ENCODE measurements at regions not wholly inside any gene's neighbourhood (a gene's known extent, or its start where the extent isn't known, plus 50 kb on each side); places are given as distances from the start of the nearest gene placed in this dataset.
A peak's percentile ranks its signal among the peaks of the same experiment; 100 is the strongest.

DNA sequence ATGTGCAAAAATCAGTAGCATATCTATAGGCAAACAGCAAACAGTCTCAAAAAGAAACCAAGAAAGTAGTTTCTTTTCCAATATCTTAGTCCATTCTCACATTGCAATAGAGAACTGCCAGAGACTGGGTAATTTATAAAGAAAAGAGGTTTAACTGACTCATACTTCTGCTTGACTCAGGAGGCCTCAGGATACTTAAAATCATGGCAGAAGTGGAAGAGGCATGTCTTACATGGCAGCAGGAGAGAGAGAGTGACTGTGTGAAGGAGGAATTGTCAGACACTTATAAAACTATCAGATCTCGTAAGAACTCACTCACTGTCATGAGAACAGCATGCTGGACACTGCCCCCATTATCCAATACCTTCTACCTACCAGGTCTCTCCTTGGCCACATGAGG lies 327.9 kb upstream of the EPHA3 start:
- H3K27ac Mint-ChIP-seq = no peak overlapping the region
- no peaks in the 10 kb centered on the region for H3K27me3 Mint-ChIP-seq
- H3K36me3 Mint-ChIP-seq = no peaks in the 10 kb centered on the region
- no peak overlapping the region for H3K4me3 Mint-ChIP-seq
- ATAC-seq = no peak
- no peaks in the 10 kb centered on the region for H3K4me1 Mint-ChIP-seq
- H3K9me3 Mint-ChIP-seq = peaks cover 5% of the 10 kb centered on the region

DNA sequence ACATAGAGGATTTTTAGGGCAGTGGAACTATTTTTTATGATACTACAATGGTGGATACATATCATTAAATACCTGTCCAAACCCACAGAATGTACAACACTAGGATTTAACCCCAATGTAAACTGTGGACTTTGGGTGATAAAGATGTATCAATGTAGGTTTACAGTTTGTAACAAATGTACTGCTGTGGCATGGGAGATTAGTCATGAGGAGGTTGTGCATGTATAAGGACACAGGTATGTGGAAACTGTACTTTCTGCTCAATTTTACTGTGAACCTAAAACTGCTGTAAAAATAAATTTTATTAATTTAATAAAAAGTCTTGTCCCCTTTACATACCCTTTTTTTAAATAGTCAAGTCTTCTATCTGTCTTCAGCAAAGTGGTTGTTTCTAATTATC lies 322.5 kb upstream of the EPHA3 start:
- ATAC-seq = no peak
- Mint-ChIP-seq H3K36me3 (no peaks in the 10 kb centered on the region), H3K9me3 (peaks cover 5% of the 10 kb centered on the region), H3K4me3 (no peak overlapping the region), H3K27ac (no peak overlapping the region), H3K27me3 (no peaks in the 10 kb centered on the region), H3K4me1 (no peaks in the 10 kb centered on the region)

DNA sequence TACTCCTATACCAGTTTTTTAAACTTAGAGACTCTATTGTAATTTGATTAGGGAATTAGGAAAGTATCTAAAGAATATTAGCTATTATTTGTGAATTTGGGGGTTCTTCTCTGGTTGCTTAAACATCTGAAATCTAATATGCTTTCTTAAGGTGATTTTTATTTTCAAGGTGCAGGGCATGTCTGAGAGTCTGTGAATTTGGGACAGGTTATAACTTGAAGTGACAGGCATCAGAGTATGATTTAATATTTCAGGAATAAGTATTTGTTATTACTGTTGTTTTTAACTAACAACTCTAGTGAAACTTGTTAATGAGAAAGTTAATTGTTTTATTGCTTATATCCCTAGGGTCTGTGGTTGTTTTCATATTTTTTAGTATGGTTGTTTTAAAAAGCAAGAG lies 321.6 kb upstream of the EPHA3 start:
- ATAC-seq = no peak
- H3K27ac Mint-ChIP-seq = no peak overlapping the region
- H3K9me3 Mint-ChIP-seq = peaks cover 5% of the 10 kb centered on the region
- no peak overlapping the region for H3K4me3 Mint-ChIP-seq
- no peaks in the 10 kb centered on the region for H3K27me3 Mint-ChIP-seq
- H3K36me3 Mint-ChIP-seq = no peaks in the 10 kb centered on the region
- no peaks in the 10 kb centered on the region for H3K4me1 Mint-ChIP-seq

DNA sequence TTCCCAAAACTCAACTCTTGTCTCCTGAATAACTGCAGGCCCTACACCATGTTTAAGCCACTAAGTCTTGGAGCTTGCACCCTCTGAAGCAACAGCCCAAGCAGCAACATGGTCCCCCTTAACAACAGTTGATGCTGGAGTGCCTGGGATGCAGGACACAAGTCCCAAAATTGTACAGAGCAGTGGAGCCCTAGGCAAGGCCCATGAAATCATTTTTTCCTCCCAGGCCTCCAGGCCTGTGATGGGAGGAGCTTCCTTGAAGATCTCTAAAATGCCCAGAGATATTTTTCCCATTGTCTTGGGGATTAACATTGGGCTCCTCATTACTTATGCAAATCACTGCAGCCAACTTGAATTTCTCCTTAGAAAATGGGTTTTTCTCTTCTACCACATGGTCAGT lies 311.9 kb upstream of the EPHA3 start:
- Mint-ChIP-seq H3K4me3 (no peak overlapping the region), H3K9me3 (peaks cover 20% of the 10 kb centered on the region), H3K36me3 (peaks cover 11% of the 10 kb centered on the region), H3K27me3 (no peaks in the 10 kb centered on the region), H3K27ac (no peak overlapping the region), H3K4me1 (no peaks in the 10 kb centered on the region)
- no peak for ATAC-seq

- Mint-ChIP-seq H3K4me3 (no peak overlapping the region), H3K27me3 (no peaks in the 10 kb centered on the region), H3K9me3 (no peaks in the 10 kb centered on the region), H3K27ac (no peak overlapping the region), H3K4me1 (no peaks in the 10 kb centered on the region), H3K36me3 (no peaks in the 10 kb centered on the region)
- ATAC-seq = no peak
Observed at GRCh38 chr3:88807491-88808105, 299.8 kb upstream of the EPHA3 start.

DNA sequence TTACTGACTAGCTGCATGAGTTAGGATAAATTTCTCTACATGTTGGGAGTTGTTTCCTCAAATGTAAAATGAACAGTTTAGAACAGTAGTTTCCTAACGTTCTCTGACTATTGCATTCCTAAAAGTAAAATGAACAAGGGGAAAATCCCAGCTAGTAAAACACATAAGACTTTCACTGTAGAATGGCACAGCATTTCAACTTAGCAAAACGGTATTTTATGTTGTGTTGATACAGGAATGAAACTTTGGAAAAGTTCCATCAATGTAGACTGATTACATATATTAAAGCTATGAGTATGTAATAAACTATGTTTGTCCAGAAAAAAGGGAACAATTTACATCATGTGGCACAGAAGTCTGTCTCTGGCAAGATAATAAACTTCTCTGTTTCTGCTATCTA lies 297.4 kb upstream of the EPHA3 start:
- no peak for ATAC-seq
- H3K27ac Mint-ChIP-seq = no peak overlapping the region
- H3K36me3 Mint-ChIP-seq = no peaks in the 10 kb centered on the region
- no peaks in the 10 kb centered on the region for H3K27me3 Mint-ChIP-seq
- no peaks in the 10 kb centered on the region for H3K9me3 Mint-ChIP-seq
- H3K4me1 Mint-ChIP-seq = no peaks in the 10 kb centered on the region
- no peak overlapping the region for H3K4me3 Mint-ChIP-seq

DNA sequence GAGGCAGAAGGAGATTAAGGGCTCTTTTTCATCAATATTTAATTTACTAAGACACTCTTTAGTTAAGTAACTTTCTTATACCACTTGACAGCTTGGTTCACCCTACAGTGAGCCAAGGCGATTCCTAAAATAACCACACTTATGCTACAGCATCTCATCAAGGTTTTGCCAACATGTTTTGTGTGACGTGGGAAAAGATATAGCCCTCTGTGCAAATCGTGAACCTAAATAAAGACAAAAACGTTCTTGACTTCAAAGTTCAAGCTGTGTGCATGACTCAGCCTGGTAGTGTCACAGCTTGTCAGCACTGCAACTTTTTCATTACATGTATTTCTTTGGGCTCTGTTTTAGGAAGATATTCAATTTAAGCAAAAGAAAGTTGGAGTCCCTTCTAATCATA lies 297.0 kb upstream of the EPHA3 start:
- H3K27ac Mint-ChIP-seq = no peak overlapping the region
- no peak for ATAC-seq
- no peaks in the 10 kb centered on the region for H3K4me1 Mint-ChIP-seq
- H3K27me3 Mint-ChIP-seq = no peaks in the 10 kb centered on the region
- H3K36me3 Mint-ChIP-seq = no peaks in the 10 kb centered on the region
- no peaks in the 10 kb centered on the region for H3K9me3 Mint-ChIP-seq
- H3K4me3 Mint-ChIP-seq = no peak overlapping the region

- Mint-ChIP-seq H3K4me3 (no peak overlapping the region), H3K27me3 (no peaks in the 10 kb centered on the region), H3K36me3 (no peaks in the 10 kb centered on the region), H3K27ac (no peak overlapping the region), H3K9me3 (no peaks in the 10 kb centered on the region), H3K4me1 (no peaks in the 10 kb centered on the region)
- no peak for ATAC-seq
Observed at GRCh38 chr3:88811096-88811495, 296.3 kb upstream of the EPHA3 start.

DNA sequence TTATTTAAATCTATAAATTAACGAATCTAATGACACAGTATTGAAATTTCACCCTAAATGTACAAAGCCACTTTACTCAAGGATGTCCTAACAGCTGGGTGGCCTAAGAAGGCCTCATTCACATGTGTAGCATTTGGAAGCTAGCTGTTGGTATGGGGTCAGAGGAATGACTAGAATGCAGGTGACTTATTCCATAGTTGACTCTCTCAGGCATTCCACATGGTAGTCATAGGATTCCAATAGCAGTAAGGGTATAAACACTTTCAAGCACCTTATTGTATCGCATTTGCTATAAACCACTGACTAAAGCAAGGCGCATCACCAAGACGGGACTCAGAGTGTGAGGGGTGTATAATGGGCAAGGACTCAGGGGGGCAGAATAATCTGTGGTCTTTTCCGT lies 294.8 kb upstream of the EPHA3 start:
- H3K36me3 Mint-ChIP-seq = no peaks in the 10 kb centered on the region
- no peak for ATAC-seq
- H3K9me3 Mint-ChIP-seq = no peaks in the 10 kb centered on the region
- no peaks in the 10 kb centered on the region for H3K4me1 Mint-ChIP-seq
- H3K4me3 Mint-ChIP-seq = no peak overlapping the region
- no peaks in the 10 kb centered on the region for H3K27me3 Mint-ChIP-seq
- H3K27ac Mint-ChIP-seq = no peak overlapping the region

DNA sequence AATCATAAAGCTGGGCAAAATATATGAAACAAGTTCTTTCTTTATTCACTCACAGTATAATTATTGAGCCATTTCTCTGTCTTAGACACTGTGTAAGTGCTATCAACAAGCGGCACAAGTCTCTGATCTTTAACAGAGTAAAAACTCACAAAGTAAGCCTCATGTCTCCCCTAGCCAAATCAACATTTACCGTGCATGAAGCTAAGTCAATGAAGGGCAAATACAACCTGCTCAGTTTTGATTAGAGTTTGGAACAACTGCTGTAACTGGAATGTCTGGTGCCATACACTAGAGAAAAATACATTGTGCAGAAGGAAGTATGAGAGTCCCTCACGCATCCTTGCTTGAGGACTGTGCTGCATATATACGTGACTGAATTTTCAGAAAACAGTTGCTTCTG lies 291.0 kb upstream of the EPHA3 start:
- Mint-ChIP-seq H3K36me3 (no peaks in the 10 kb centered on the region), H3K9me3 (no peaks in the 10 kb centered on the region), H3K4me1 (no peaks in the 10 kb centered on the region), H3K27ac (no peak overlapping the region), H3K27me3 (no peaks in the 10 kb centered on the region), H3K4me3 (no peak overlapping the region)
- ATAC-seq = no peak

- Mint-ChIP-seq H3K36me3 (no peaks in the 10 kb centered on the region), H3K9me3 (no peaks in the 10 kb centered on the region), H3K27ac (no peak overlapping the region), H3K4me1 (no peaks in the 10 kb centered on the region), H3K27me3 (no peaks in the 10 kb centered on the region), H3K4me3 (no peak overlapping the region)
- no peak for ATAC-seq
Observed at GRCh38 chr3:88824666-88825564, 282.5 kb upstream of the EPHA3 start.

DNA sequence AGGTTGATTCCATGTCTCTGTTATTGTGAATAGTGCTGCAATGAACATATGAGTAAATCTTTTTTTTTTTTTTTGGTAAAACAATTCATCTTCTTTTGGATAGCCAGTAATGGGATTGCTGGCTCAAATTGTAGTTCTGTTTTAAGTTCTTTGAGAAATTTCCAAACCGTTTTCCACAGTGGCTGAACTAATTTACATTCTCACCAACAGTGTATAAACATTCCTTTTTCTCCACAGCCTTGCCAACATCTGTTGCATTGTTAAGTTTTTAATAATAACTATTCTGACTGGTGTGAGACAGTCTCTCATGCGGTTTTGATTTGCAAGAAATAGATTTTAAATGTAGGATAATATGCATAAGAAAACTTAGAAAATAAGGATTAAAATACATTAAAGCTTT lies 279.0 kb upstream of the EPHA3 start:
- no peak overlapping the region for H3K27ac Mint-ChIP-seq

DNA sequence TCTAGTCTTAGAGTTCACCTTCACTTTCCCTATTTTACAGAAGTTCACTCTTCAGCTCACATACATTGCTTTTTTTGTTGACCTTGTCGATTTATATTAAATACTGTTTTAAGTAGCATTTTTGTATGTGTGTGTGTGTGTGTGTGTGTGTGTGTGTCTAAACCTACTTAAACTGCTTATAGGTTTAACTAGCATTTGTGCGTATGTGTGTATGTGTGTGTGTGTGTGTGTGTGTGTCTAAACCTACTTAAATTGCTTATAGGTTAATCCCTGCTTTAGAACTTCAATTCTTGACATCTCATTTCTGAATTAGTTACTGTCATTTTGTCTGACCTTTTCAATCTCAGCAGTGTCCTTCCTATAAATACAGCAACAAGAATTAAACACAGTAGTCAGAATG lies 254.8 kb upstream of the EPHA3 start:
- no peaks in the 10 kb centered on the region for H3K36me3 Mint-ChIP-seq
- no peaks in the 10 kb centered on the region for H3K27me3 Mint-ChIP-seq
- no peak for ATAC-seq
- no peak overlapping the region for H3K27ac Mint-ChIP-seq
- H3K4me3 Mint-ChIP-seq = no peak overlapping the region
- H3K9me3 Mint-ChIP-seq = no peaks in the 10 kb centered on the region
- no peaks in the 10 kb centered on the region for H3K4me1 Mint-ChIP-seq

More for the DNA sequence above, 279.0 kb upstream of the EPHA3 start:
- Mint-ChIP-seq H3K36me3 (no peaks in the 10 kb centered on the region), H3K4me1 (no peaks in the 10 kb centered on the region), H3K9me3 (no peaks in the 10 kb centered on the region), H3K4me3 (no peak overlapping the region), H3K27me3 (no peaks in the 10 kb centered on the region)
- no peak for ATAC-seq

- Mint-ChIP-seq H3K27me3 (no peaks in the 10 kb centered on the region), H3K27ac (no peak overlapping the region), H3K9me3 (no peaks in the 10 kb centered on the region), H3K36me3 (no peaks in the 10 kb centered on the region), H3K4me1 (no peaks in the 10 kb centered on the region), H3K4me3 (no peak overlapping the region)
- ATAC-seq = no peak
Observed at GRCh38 chr3:88863196-88863595, 244.2 kb upstream of the EPHA3 start.

DNA sequence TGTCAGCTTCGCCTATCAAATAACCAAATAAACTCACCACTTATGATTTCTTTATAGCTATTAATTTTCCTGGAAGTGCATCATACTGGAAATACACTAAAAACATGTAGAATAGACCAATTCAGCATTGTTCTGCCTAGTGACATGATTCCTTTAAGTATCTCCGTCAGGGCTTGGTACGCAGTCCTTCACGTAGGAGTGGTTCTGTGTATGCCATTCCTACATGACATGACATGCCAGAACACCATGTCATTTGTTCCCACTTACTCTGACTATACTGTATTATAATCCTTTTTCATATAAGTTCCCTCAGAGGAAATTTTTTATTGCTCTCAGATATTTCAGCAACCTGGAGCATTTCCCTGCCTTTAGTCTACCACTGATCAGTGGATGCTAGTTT lies 230.7 kb upstream of the EPHA3 start:
- no peak for ATAC-seq
- H3K4me1 Mint-ChIP-seq = no peaks in the 10 kb centered on the region
- no peaks in the 10 kb centered on the region for H3K9me3 Mint-ChIP-seq
- no peak overlapping the region for H3K27ac Mint-ChIP-seq
- H3K27me3 Mint-ChIP-seq = no peaks in the 10 kb centered on the region
- H3K36me3 Mint-ChIP-seq = no peaks in the 10 kb centered on the region
- no peak overlapping the region for H3K4me3 Mint-ChIP-seq

GRCh38 chr3:88879905-88880304 lies 227.5 kb upstream of the EPHA3 start:
- Mint-ChIP-seq H3K9me3 (no peaks in the 10 kb centered on the region), H3K36me3 (no peaks in the 10 kb centered on the region), H3K27me3 (no peaks in the 10 kb centered on the region), H3K4me1 (no peaks in the 10 kb centered on the region), H3K27ac (no peak overlapping the region), H3K4me3 (no peak overlapping the region)
- peak; percentile 22 for ATAC-seq
